ENCODE measurements at regions not wholly inside any gene's neighbourhood (a gene's known extent, or its start where the extent isn't known, plus 50 kb on each side); places are given as distances from the start of the nearest gene placed in this dataset.
"Not testable (repeated sequence)": the region's sequence is repeated elsewhere in the genome, so short reads cannot be mapped to it uniquely, and the experiment has no call there.

- Histone ChIP-seq H3K4me1 (ENCODE audit: control insufficient read depth, insufficient read depth, low read depth, low read length) (no peaks in the 10 kb centered on the region), H3K4ac (ENCODE audit: low read depth in 1 of 2, low read length in 2 of 2) (no peak overlapping the region), H2BK5ac (ENCODE audit: low read depth, low read length, poor library complexity, severe bottlenecking) (no peak overlapping the region), H3K27me3 (ENCODE audit: control insufficient read depth in 1 of 2, insufficient read depth in 1 of 2, low read length in 2 of 2) (peaks cover 0 to 3% of the 10 kb centered on the region in 2 experiments), H2BK15ac (ENCODE audit: low read depth, poor library complexity, severe bottlenecking) (no peak overlapping the region), H3K9me3 (ENCODE audit: control insufficient read depth, low read length) (no peaks in the 10 kb centered on the region), H4K8ac (ENCODE audit: low read length) (no peak overlapping the region), H3K4me3 (ENCODE audit: insufficient read depth in 1 of 2, low read depth in 1 of 2, low read length in 2 of 2) (no peak overlapping the region), H3K23ac (ENCODE audit: low read length in 2 of 2) (no peak overlapping the region), H3K36me3 (ENCODE audit: control insufficient read depth in 1 of 2, insufficient read depth in 2 of 2, low read depth in 1 of 2, low read length in 2 of 2) (no peaks in the 10 kb centered on the region), H2BK120ac (ENCODE audit: low read depth, low read length) (no peak overlapping the region), H3K9ac (ENCODE audit: low read length) (no peak overlapping the region), H4K91ac (ENCODE audit: low read length) (no peak overlapping the region), H3K14ac (ENCODE audit: low read length in 2 of 2) (no peak overlapping the region), H3K18ac (ENCODE audit: low read depth in 1 of 2, low read length in 2 of 2) (no peak overlapping the region), H2AK5ac (ENCODE audit: low read length, severe bottlenecking) (no peak overlapping the region), H2AFZ (ENCODE audit: low read depth, low read length) (no peak overlapping the region), H3K79me1 (replicated peaks; ENCODE audit: low read length, poor library complexity, severe bottlenecking) (no peaks in the 10 kb centered on the region), H3K4me2 (ENCODE audit: low read length, poor library complexity, severe bottlenecking) (no peak overlapping the region), H3K27ac (ENCODE audit: low read length, poor library complexity, severe bottlenecking) (no peak overlapping the region), H2BK12ac (ENCODE audit: low read length in 2 of 2) (no peak overlapping the region)
- no peak for DNase-seq
- WGBS: 98% methylated on average over 3 of the region's 4 CpGs
Observed at GRCh38 chrX:114201622-114202021, 382.3 kb upstream of the HTR2C start.

GRCh38 chrX:114181195-114181594, 402.7 kb upstream of the HTR2C start:
- H3K4ac ChIP-seq (ENCODE audit: low read depth in 1 of 2, low read length in 2 of 2): no peak overlapping the region
- H3K27me3 ChIP-seq (ENCODE audit: control insufficient read depth in 1 of 2, insufficient read depth in 1 of 2, low read length in 2 of 2): peaks cover 0 to 18% of the 10 kb centered on the region in 2 experiments
- no peak overlapping the region for H3K9ac ChIP-seq (ENCODE audit: low read length)
- no peak overlapping the region for H2BK5ac ChIP-seq (ENCODE audit: low read depth, low read length, poor library complexity, severe bottlenecking)
- no peak overlapping the region for H2BK120ac ChIP-seq (ENCODE audit: low read depth, low read length)
- H2AFZ ChIP-seq (ENCODE audit: low read depth, low read length): no peak overlapping the region
- H4K91ac ChIP-seq (ENCODE audit: low read length): no peak overlapping the region
- no peak overlapping the region for H3K14ac ChIP-seq (ENCODE audit: low read length in 2 of 2)
- peaks cover 7% of the 10 kb centered on the region for H3K9me3 ChIP-seq (ENCODE audit: control insufficient read depth, low read length)
- H3K36me3 ChIP-seq (ENCODE audit: control insufficient read depth in 1 of 2, insufficient read depth in 2 of 2, low read depth in 1 of 2, low read length in 2 of 2): no peaks in the 10 kb centered on the region
- no CpG with 5 or more reads among the region's 1 CpG for WGBS
- no peak overlapping the region for H3K4me2 ChIP-seq (ENCODE audit: low read length, poor library complexity, severe bottlenecking)
- H3K18ac ChIP-seq (ENCODE audit: low read depth in 1 of 2, low read length in 2 of 2): no peak overlapping the region
- no peak for DNase-seq
- no peak overlapping the region for H4K8ac ChIP-seq (ENCODE audit: low read length)
- H2BK12ac ChIP-seq (ENCODE audit: low read length in 2 of 2): no peak overlapping the region
- no peaks in the 10 kb centered on the region for H3K4me1 ChIP-seq (ENCODE audit: control insufficient read depth, insufficient read depth, low read depth, low read length)
- no peak overlapping the region for H3K4me3 ChIP-seq (ENCODE audit: insufficient read depth in 1 of 2, low read depth in 1 of 2, low read length in 2 of 2)
- no peak overlapping the region for H3K23ac ChIP-seq (ENCODE audit: low read length in 2 of 2)
- no peak overlapping the region for H3K27ac ChIP-seq (ENCODE audit: low read length, poor library complexity, severe bottlenecking)
- no peak overlapping the region for H2AK5ac ChIP-seq (ENCODE audit: low read length, severe bottlenecking)
- H2BK15ac ChIP-seq (ENCODE audit: low read depth, poor library complexity, severe bottlenecking): no peak overlapping the region
- H3K79me1 ChIP-seq (replicated peaks; ENCODE audit: low read length, poor library complexity, severe bottlenecking): no peaks in the 10 kb centered on the region

- H3K23ac ChIP-seq (ENCODE audit: low read length in 2 of 2): no peak overlapping the region
- H3K36me3 ChIP-seq (ENCODE audit: control insufficient read depth in 1 of 2, insufficient read depth in 2 of 2, low read depth in 1 of 2, low read length in 2 of 2): no peaks in the 10 kb centered on the region
- no peak overlapping the region for H3K4me2 ChIP-seq (ENCODE audit: low read length, poor library complexity, severe bottlenecking)
- no peak overlapping the region for H2AFZ ChIP-seq (ENCODE audit: low read depth, low read length)
- no peak overlapping the region for H4K91ac ChIP-seq (ENCODE audit: low read length)
- no peak overlapping the region for H3K18ac ChIP-seq (ENCODE audit: low read depth in 1 of 2, low read length in 2 of 2)
- 0% methylated on average over 2 of the region's 2 CpGs for WGBS
- H3K27me3 ChIP-seq (ENCODE audit: control insufficient read depth in 1 of 2, insufficient read depth in 1 of 2, low read length in 2 of 2): peaks cover 0 to 21% of the 10 kb centered on the region in 2 experiments
- H3K79me1 ChIP-seq (replicated peaks; ENCODE audit: low read length, poor library complexity, severe bottlenecking): no peaks in the 10 kb centered on the region
- H3K14ac ChIP-seq (ENCODE audit: low read length in 2 of 2): no peak overlapping the region
- H3K9ac ChIP-seq (ENCODE audit: low read length): no peak overlapping the region
- H3K27ac ChIP-seq (ENCODE audit: low read length, poor library complexity, severe bottlenecking): no peak overlapping the region
- H3K4me3 ChIP-seq (ENCODE audit: insufficient read depth in 1 of 2, low read depth in 1 of 2, low read length in 2 of 2): no peak overlapping the region
- H4K8ac ChIP-seq (ENCODE audit: low read length): no peak overlapping the region
- DNase-seq: no peak
- H2BK120ac ChIP-seq (ENCODE audit: low read depth, low read length): no peak overlapping the region
- no peak overlapping the region for H3K4ac ChIP-seq (ENCODE audit: low read depth in 1 of 2, low read length in 2 of 2)
- H3K4me1 ChIP-seq (ENCODE audit: control insufficient read depth, insufficient read depth, low read depth, low read length): no peaks in the 10 kb centered on the region
- H2BK15ac ChIP-seq (ENCODE audit: low read depth, poor library complexity, severe bottlenecking): no peak overlapping the region
- H2BK12ac ChIP-seq (ENCODE audit: low read length in 2 of 2): no peak overlapping the region
- no peaks in the 10 kb centered on the region for H3K9me3 ChIP-seq (ENCODE audit: control insufficient read depth, low read length)
- no peak overlapping the region for H2AK5ac ChIP-seq (ENCODE audit: low read length, severe bottlenecking)
- H2BK5ac ChIP-seq (ENCODE audit: low read depth, low read length, poor library complexity, severe bottlenecking): no peak overlapping the region
Observed at GRCh38 chrX:114178126-114178525, 405.8 kb upstream of the HTR2C start.

- H2BK12ac ChIP-seq (ENCODE audit: low read length in 2 of 2); H3K18ac ChIP-seq (ENCODE audit: low read depth in 1 of 2, low read length in 2 of 2); H2BK15ac ChIP-seq (ENCODE audit: low read depth, poor library complexity, severe bottlenecking); H3K4me3 ChIP-seq (ENCODE audit: insufficient read depth in 1 of 2, low read depth in 1 of 2, low read length in 2 of 2); H3K14ac ChIP-seq (ENCODE audit: low read length in 2 of 2); H2BK5ac ChIP-seq (ENCODE audit: low read depth, low read length, poor library complexity, severe bottlenecking); H3K9me3 ChIP-seq (ENCODE audit: control insufficient read depth, low read length); H3K9ac ChIP-seq (ENCODE audit: low read length); H2AFZ ChIP-seq (ENCODE audit: low read depth, low read length); H2BK120ac ChIP-seq (ENCODE audit: low read depth, low read length); H3K36me3 ChIP-seq (ENCODE audit: control insufficient read depth in 1 of 2, insufficient read depth in 2 of 2, low read depth in 1 of 2, low read length in 2 of 2); H3K23ac ChIP-seq (ENCODE audit: low read length in 2 of 2); H3K27me3 ChIP-seq (ENCODE audit: control insufficient read depth in 1 of 2, insufficient read depth in 1 of 2, low read length in 2 of 2); H3K4ac ChIP-seq (ENCODE audit: low read depth in 1 of 2, low read length in 2 of 2); H3K4me1 ChIP-seq (ENCODE audit: control insufficient read depth, insufficient read depth, low read depth, low read length); H3K4me2 ChIP-seq (ENCODE audit: low read length, poor library complexity, severe bottlenecking); H4K8ac ChIP-seq (ENCODE audit: low read length); H3K27ac ChIP-seq (ENCODE audit: low read length, poor library complexity, severe bottlenecking); H3K79me1 ChIP-seq (replicated peaks; ENCODE audit: low read length, poor library complexity, severe bottlenecking); H4K91ac ChIP-seq (ENCODE audit: low read length); DNase-seq; H2AK5ac ChIP-seq (ENCODE audit: low read length, severe bottlenecking): not testable (repeated sequence)
- WGBS: 89% methylated on average over 4 of the region's 5 CpGs
Observed at GRCh38 chrX:114167276-114167675, 416.6 kb upstream of the HTR2C start.
